ENCODE measurements at regions not wholly inside any gene's neighbourhood (a gene's known extent, or its start where the extent isn't known, plus 50 kb on each side); places are given as distances from the start of the nearest gene placed in this dataset.
"Not testable (repeated sequence)": the region's sequence is repeated elsewhere in the genome, so short reads cannot be mapped to it uniquely, and the experiment has no call there.

GRCh38 chr4:1572964-1573720, 111.0 kb downstream of the FAM53A start:
- DNase-seq (ENCODE audit: low read depth in 2 of 2): no peak

DNA sequence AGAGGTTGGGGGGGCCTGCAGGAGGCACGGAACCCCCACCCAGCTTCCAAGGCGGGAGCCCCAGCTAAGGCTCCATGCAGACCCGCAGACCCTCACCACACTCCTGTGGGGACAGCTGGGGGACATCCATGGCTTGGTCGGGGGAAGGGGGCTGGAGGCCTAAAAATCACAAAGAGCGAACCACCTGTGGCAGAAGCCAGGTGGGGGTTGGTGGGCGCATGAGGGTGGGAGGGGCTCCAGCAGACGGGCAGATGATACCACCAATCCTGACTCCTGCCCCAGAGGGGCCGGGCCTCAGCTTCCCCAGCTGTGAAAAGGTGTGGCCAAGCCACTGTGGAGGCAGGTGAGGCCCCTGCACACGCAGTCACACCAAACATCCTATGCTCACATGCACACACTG, 111.6 kb downstream of the FAM53A start:
- DNase-seq (ENCODE audit: low read depth in 2 of 2): no peak

DNA sequence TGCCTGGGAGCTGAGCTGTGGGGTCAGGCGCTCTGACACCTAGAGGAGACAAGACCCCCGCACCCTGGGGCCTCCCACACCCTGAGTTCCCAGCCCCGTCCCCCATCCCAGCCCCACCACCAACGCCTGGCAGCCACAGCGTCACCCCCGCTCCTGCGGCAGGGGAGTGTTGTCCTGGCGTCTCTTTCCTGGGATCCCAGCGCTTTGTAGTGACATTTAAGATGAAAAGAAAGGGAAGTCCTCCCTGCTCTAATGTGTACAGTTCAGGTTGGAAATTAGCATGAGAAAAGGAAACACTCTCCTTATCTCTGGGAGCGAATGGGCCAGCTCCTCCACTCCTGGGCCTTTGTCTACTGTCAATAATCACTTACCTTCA, 112.1 kb downstream of the FAM53A start:
- no peak for DNase-seq (ENCODE audit: low read depth in 2 of 2)

- no peak for DNase-seq (ENCODE audit: low read depth in 2 of 2)
Measured at GRCh38 chr4:1571165-1572009, 112.7 kb downstream of the FAM53A start.

- no peak for DNase-seq (ENCODE audit: low read depth in 2 of 2)
Measured at GRCh38 chr4:1570291-1571164, 113.6 kb downstream of the FAM53A start.

- DNase-seq (ENCODE audit: low read depth in 2 of 2): no peak
Measured at GRCh38 chr4:1569461-1570151, 114.5 kb downstream of the FAM53A start.

GRCh38 chr4:1568855-1569460, 115.2 kb downstream of the FAM53A start:
- no peak for DNase-seq (ENCODE audit: low read depth in 2 of 2)

- DNase-seq (ENCODE audit: low read depth in 2 of 2): no peak
Measured at GRCh38 chr4:1567808-1568581, 116.1 kb downstream of the FAM53A start.

- DNase-seq (ENCODE audit: low read depth in 2 of 2): no peak
Measured at GRCh38 chr4:1567519-1567807, 116.7 kb downstream of the FAM53A start.

GRCh38 chr4:1566838-1567518, 117.1 kb downstream of the FAM53A start:
- DNase-seq (ENCODE audit: low read depth in 2 of 2): no peak

DNA sequence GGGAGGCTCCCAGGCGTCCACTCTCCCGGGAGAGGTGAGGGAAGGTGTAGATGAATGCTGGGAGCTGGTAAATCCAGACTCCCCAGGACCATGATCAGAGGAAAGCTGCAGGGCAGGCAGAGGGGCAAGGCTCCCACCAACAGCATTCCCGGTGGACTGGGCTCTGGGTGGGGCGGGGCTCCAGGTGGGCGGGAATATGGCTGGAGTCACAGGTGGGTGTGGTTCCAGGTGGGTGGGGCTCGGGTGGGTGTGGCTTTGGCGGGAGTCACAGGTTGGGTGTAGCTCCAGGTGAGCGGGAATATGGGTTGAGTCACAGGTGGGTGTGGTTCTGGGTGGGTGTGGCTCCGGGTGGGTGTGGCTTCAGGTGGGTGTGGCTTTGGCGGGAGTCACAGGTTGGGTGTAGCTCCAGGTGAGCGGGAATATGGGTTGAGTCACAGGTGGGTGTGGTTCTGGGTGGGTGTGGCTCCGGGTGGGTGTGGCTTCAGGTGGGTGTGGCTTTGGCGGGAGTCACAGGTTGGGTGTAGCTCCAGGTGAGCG, 117.7 kb downstream of the FAM53A start:
- DNase-seq (ENCODE audit: low read depth in 2 of 2): not testable (repeated sequence)

DNA sequence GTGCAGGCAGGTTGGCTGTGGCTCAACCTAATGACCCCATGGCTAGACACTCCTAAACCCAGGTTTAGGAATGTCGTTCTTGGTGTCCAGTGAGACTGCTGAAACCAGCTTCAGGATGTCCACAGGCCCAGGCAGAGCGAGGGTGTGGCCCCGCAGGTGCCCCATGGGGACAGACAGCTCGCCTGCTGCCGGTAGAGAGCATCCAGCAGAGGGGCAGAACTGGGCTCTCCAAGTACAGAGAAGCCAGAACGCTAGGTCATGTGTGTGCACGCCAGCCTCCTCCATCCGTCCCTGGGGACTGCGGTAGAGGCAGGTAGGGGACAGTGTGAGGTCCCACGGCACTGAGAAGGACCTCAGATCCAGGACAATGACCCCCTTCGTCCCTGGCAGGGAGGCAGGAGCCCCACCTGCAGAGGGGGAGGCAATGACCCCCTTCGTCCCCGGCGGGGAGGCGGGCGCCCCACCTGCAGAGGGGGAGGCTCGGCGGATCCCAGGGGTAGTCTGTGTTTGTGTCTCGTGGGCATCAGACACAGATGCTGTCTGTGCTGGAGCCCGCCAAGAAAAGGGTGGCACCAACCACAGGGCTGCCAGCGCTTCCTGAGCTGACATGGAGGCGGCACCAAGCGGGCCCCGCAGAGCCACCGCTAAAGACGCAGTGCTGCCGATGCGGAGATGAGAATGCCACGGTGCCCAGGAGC, 118.4 kb downstream of the FAM53A start:
- no peak for DNase-seq (ENCODE audit: low read depth in 2 of 2)

- no peak for DNase-seq (ENCODE audit: low read depth in 2 of 2)
Measured at GRCh38 chr4:1564535-1565375, 119.4 kb downstream of the FAM53A start.

- no peak for DNase-seq (ENCODE audit: low read depth in 2 of 2)
Measured at GRCh38 chr4:1563768-1564485, 120.2 kb downstream of the FAM53A start.

- DNase-seq (ENCODE audit: low read depth in 2 of 2): no peak
Measured at GRCh38 chr4:1563241-1563640, 120.9 kb downstream of the FAM53A start.

GRCh38 chr4:1562771-1563170, 121.3 kb downstream of the FAM53A start:
- no peak for DNase-seq (ENCODE audit: low read depth in 2 of 2)

DNA sequence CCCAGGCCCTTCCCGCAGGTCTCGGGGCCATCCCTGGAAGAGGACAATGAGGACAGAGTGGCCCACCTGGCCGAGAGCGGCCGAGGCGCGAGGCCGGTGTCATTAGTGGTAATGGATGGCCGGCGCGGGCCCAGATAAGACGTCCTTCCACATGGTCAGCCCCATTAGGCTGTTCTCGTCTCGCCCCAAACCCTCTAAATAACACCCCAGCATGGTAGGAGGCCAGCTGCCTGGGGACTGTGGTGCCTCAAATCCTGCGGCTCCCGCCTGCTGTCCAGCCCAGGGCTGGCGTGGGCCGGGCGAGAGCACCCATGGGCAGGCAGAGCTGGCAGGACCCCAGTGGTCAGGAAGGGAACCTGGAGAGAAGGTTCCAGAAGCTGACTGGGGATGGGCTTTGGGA, 121.7 kb downstream of the FAM53A start:
- no peak for DNase-seq (ENCODE audit: low read depth in 2 of 2)
